Panc1 (cell line): ENCODE measurements at regions not wholly inside any gene's neighbourhood (a gene's known extent, or its start where the extent isn't known, plus 50 kb on each side); places are given as distances from the start of the nearest gene placed in this dataset.

Source experiments
- CTCF ChIP-seq: fragments of 450-650 bp; IDR thresholded peaks from 2 replicates; pipeline ENCODE4 v1.5.1; 2017; ENCODE audit warnings: mild to moderate bottlenecking
- POLR2AphosphoS5 ChIP-seq: IDR thresholded peaks from 2 replicates; pipeline ENCODE4 v1.6.1; 2012; ENCODE audit warnings: mild to moderate bottlenecking, low read depth, low read length, moderate library complexity
- TCF7L2 ChIP-seq: IDR thresholded peaks from 2 replicates; pipeline ENCODE4 v1.6.1; 2011; ENCODE audit warnings: mild to moderate bottlenecking, low read depth, low read length, inconsistent platforms

- no peak for TF ChIP-seq CTCF
- no peak for TF ChIP-seq TCF7L2
- no peak for TF ChIP-seq POLR2AphosphoS5
Measured at GRCh38 chr2:78532762-78533379, 492.6 kb upstream of the REG3G start.
